GM18870 (cell line): ENCODE measurements at regions not wholly inside any gene's neighbourhood (a gene's known extent, or its start where the extent isn't known, plus 50 kb on each side); places are given as distances from the start of the nearest gene placed in this dataset.
"Not testable (repeated sequence)": the region's sequence is repeated elsewhere in the genome, so short reads cannot be mapped to it uniquely, and the experiment has no call there.

Experiments used
- ATAC-seq: cut with Tn5 transposase; IDR thresholded peaks from one replicate; pipeline ENCODE4 v1.9.1; 2021; ENCODE audit warnings: moderate library complexity; ENCODE audit not compliant: unreplicated experiment

DNA sequence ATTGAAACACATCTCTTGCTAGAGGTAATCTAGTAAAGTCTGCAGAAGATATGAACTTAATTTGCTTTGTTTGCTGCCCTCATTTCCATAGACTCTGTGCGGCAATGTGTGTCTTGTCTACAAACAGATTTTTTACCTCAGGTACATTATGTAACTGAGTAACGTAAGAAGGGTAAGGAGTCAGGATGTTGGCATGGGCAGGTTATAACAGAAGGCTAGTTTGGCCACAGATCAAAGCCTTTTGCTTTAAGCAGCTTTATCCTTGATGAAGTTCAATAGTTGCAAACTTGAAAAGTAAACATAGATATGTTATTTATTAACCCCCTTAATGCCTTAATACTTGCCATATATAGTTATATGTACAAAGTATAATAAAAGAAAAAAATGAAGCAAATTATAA, 391.6 kb upstream of the FKBP1C start:
- no peak for ATAC-seq

DNA sequence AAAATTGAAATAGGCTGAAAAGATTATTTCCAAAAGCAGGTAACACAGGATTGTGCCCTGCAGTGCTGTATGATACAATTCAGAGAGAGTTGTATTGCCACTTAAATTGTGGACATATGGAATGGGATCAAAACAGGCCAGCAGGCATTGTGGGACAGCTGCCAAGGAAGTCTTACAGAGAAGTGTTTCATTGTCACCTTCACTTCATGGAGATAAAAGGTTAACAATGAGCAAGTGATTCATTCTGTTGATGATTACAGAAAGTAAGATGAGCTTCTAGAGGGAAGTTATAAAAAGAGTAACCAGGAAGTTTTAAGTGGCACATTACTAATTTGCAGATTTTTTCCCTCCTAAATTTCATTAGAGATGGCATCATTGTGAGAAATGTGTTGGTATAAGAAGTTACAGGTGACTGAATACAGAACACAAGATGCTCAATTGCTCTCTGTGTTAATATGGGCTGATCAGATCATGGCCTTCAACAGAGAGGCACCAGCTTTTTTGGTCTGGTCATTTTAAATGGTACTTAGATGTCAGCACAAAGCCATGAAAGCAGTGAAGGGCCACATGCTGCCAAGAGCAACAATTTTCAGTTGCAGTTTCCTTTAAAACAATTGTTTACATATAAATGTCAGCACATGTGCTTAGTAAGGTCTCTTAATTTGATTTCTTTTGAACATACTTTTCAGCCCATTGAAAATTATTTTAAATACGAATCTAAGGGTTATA, 402.5 kb upstream of the FKBP1C start:
- ATAC-seq: no peak

DNA sequence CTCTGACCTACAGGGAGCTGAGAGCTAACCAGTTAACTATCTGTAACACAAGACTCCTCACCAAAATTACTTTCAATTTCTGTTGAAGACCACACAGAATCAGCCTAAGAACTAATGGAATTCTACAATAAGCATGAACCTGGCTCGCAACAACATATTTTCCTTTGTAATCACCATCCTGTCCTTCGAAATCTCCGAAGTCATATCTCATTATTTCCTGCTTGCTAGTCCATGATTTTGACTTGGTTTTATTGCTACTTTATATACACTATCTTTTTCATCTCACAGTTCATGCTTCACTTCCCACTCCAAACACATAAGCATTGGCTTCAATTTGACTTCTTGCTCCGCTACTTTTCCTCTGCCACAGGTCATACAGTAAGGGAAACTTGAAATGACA, 405.8 kb upstream of the FKBP1C start:
- no peak for ATAC-seq

DNA sequence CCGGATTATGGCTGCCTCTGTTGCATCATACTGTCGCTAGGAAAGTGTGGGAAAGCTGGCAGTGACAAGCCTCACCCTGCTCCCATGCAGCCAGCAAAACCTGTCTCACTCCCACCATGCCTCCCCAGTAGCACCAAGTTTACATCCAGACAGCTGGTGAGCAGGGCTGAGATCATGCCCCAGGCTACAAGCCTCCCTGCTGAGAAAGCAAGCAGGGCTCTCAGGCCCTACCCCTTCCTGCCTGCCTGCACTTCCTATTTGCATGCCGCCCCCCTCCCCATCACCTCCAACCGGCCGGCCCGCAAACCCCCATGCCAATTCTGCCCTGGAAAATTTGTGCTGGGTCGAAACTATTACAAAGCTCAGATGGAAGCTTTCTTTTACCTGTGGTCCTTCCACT, 408.2 kb upstream of the FKBP1C start:
- no peak for ATAC-seq

DNA sequence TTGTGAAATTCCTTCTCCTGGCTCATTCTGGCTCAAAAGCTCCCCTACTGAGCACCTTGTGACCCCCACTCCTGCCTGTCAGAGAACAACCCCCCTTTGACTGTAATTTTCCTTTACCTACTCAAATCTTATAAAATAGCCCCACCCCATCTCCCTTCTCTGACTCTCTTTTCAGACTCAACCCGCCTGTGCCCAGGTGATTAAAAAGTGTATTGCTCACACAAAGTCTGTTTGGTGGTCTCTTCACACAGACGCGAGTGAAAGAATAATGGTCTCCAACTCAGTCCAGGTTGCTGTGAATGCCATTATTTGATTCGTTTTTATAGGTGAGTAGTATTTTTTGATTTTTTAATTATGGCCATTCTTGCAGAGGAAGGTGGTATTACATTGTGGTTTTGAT, 414.1 kb upstream of the FKBP1C start:
- ATAC-seq: no peak

DNA sequence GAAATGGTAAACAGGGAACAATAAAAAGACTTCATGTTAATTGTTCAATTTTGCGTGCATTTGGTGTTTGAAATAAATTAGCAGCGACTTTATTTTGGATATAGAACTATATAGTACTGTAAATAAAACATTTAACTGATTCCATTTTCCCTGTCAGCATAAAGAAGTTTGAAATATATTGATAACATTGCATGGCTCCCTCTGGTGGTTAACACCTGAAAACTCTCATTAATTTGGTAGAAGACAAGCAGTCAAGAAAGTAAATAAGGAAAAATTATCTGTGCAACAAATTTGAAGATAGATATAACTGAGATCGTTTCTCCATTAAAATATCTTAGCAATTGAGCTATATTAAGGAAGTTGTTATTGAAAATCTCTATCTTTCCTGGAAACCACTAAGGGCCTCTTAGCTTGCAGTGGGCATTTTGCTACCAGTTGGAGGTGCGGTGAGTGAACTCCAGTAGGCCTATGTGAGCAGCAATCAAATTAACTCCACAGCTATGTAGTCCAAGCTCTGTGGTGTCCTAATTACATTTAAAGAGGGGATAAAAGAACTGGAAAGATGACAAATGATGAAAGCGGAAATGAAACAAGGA, 435.7 kb upstream of the FKBP1C start:
- ATAC-seq: peak; percentile 56

DNA sequence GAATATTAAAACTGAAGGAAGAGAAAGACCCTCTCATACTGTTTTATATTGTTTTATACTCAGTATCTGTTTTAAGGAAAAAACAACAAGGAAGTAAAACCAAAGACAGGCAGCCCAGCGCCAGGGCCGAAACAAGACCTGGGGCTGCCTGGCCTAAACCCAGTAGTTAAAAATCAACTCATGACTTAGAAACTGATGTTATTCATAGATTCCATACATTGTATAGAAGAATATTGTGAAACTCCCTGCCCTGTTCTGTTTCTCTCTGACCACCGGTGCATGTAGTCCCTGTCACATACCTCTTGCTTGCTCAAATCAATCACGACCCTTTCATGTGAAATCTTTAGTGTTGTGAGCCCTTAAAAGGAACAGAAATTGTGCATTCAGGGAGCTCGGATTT, 445.1 kb upstream of the FKBP1C start:
- not testable (repeated sequence) for ATAC-seq

DNA sequence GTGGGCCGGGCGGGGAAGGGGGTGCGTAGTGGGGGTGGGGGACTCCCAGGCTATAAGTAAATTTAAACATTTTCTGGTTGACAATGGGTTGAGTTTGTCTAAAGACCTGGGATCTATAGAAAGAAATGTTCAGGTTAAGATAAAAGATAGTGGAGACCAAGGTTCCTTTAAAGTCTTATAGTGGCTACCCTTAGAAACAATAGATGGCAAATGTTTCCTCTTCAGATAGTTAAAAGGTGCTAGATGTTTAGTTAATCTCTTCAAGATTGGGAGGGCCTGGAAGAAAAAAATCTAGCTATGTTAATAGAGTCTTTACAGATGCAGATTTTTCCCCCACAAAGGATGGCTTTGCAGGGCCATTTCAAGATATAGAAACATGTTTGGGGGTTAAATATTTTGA, 446.4 kb upstream of the FKBP1C start:
- no peak for ATAC-seq

DNA sequence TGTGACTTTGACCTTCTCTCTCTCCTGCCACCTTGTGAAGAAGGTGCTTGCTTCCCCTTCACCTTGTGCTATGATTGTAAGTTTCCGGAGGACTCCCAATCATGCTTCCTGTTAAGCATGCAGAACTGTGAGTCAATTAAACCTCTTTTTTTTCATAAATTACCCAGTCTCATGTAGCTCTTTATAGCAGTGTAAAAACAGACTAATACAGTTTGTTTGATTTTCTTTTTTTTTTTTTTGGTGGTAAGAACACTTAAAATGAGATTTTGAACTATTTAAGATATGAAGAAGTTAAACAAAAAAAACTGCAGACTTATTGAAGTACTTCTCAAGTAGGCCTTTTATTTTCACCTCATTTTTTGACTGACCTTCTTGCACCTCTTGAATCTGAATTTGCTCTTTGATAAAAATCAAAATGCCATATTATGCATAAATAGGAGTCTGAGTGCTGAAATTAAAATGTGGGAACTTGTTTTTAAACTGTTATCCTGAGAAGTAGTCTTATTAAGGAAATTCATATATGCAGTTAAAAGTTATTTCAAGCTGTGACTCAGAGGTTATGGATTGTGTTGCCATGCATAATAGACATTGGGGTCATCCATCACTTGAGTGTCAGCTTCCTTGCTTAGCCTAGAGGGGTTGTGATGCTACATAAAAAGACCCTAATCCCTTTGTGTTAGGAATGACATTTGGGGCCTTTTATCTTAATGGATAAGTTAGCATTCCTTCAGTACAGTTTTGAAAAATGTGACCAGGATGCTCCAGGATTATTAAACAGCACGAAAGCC, 447.9 kb upstream of the FKBP1C start:
- no peak for ATAC-seq

DNA sequence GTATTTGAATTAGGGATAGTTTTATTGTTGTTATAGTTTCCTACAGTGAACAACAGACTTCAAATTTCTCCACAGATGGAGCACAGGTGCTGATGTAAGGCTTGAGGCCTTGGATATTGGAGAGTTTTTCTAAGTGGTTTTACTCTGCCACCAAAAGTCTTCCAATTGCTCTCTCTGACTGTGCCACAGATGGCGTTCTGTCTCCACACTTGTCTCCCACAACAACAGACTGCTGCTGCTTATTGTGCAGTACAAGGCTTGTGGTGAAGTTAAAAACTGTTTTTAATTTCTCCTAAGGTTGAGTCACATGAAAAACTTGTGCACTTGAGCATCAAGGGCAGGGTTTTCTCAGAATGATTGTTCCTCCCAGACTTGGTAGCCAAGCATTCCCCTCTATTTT, 460.9 kb upstream of the KHDRBS2 start:
- ATAC-seq: no peak

DNA sequence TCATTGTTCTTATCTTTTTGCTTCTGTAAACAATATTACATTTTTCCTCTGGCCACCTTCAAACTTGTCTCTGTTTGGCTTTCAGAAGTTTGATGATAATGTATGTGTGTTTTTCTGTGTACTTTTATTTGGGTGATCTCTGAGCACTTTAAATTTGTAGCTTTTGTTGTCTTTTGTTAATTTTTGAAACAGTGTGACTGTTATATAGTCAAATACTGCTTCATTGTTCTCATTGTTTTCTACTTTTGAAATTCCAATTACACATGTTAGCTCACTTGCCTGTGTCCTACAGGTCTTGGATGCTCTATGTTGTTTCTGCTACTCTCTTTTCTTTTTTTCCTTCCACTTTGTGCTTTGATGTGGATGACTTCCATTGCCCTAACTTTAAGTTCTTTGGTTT, 460.1 kb upstream of the KHDRBS2 start:
- no peak for ATAC-seq

DNA sequence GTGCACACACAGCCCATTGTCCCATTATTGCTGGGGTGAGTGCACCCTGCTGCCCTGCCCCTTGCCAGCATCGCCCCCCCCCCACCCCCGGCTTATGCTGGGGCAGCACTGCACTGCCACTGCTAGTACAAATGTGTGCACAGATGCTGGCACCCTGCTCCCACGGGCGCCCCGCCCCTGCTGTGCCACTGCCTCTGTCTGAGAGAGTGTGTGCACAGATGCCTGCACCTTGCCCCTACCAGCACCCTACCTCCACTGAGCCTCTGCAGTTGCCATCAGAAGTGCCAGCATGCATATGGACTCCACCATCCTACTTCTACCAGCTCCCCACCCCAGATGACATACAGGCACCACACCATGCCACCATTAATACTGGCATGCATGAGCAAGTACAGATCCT, 454.6 kb upstream of the KHDRBS2 start:
- ATAC-seq: no peak

DNA sequence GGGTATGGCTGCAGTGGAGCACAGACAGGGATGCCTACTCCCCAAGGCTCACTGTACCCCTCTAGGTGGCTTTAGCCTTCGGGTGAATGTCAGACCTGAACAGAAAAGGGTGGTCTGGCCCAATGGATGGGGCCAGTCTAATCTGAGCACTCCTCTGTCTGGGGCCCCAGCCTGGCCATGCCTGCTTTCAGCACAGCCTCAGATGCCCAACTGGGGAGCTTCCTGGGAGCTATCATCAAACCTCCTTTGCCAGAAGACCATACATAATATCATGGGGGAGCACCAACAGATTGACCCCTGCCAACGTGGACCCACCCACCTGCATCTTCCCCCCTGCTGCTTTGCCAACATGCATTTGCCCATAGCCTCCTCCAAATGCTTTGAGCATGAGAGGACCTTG, 454.1 kb upstream of the KHDRBS2 start:
- ATAC-seq: no peak

DNA sequence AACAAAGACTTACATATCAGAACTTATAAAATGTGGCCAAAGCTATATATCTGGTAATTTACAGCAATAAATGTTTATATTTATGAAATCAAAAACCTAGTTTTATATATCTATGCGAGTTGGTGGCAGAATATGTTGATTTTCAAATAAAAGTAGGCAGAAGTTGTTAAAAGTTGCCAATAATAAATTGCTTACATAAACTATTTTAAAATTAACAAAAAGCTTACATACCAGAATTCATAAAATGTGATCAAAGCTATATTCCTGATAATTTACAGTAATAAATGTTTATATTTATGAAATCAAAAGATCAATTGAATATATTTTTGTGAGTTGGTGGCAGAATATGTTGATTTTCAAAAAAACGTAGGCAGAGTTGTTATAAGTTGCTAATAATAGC, 451.8 kb upstream of the KHDRBS2 start:
- ATAC-seq: no peak

DNA sequence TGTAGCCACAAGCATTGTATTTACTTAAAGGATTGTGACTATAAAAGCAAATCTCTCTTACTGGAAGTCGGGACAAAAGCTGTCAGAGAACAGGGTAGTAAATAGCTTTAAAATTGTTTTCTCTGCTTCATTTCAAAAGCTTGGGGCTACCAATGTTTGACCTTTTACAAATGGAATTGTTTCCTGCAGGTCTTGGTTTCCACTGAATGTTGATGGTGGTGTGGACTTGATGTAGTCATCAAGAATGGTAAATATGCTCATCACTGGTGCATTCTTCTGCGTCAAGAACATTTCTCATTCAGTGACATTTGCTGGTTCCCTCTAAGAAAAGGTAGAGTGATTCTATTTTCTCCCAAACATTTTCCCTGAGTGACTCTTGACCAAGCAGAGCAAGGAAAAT, 435.4 kb upstream of the KHDRBS2 start:
- ATAC-seq: no peak

DNA sequence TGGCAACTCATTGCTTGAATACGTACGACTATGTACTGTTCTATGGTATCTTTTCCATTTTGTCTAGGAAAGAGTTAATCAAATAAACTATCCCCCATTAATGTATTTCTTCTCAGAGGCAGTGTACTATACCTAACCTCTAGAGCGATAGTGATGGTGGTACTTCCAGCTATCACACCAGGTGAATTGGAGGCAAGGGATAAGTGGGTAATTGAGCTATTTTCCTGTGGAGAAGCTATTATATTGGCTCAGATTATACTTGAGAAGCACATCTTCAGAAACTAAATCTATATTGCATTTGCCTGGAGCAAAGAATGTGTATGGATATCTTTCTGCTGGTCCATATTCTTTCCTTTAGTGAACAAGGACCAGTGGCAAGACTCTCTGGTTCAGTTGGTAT, 430.7 kb upstream of the KHDRBS2 start:
- ATAC-seq: no peak

DNA sequence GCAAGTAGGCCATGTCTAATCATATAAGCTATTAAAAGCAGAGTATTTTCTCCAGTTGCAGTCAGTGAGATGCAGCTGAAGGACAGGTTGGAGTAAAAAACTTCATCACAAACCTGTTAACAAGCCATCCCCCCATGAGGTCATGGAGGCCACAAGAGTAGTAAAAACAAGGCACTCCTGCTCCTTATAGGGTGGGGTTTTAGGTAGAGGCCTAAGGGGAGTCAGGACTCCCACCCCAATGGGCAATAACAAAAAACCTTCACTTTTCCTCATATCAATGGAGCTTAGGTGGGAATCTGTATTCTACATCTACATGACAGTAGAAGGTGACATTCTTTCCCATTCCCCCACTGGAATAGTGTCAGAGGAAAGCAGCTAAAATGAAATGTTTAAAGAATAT, 428.1 kb upstream of the KHDRBS2 start:
- no peak for ATAC-seq

DNA sequence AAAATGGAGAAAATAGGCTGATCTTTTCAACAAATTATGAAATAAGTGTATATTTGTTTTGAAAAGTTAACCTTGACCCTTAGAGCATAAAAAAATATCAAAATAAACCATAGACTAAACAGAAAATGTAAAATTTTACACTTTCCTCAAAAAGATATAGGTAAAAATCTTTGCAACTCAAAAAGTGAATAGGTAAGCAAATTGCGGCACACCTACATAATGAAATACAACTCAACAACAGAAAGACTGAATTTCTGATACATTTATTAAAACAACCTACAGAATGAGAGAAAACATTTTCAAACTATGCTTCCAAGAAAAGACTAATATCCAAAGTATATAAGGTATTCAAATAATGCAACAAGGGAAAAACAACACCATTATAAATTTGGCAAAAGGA, 425.7 kb upstream of the KHDRBS2 start:
- ATAC-seq: no peak

DNA sequence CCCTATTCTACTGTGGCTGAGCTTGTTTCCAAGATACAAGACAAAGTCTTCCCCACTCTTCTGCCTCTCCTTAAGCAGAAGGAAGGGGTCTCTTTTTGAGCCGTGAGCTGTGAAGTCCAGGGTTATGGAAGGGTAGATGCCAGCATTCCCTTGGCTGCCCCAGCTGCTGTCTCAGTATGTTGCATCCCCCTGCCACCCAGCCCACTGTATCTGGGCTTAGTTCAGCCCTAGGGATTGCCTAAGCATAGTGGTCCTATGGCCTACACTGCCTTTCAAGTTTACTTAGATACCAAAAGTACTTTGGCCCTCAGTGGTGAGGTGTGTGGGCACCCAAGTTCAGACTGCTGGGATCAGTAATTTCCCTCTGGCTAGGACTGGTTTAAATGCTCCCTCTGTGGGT, 421.9 kb upstream of the KHDRBS2 start:
- no peak for ATAC-seq

DNA sequence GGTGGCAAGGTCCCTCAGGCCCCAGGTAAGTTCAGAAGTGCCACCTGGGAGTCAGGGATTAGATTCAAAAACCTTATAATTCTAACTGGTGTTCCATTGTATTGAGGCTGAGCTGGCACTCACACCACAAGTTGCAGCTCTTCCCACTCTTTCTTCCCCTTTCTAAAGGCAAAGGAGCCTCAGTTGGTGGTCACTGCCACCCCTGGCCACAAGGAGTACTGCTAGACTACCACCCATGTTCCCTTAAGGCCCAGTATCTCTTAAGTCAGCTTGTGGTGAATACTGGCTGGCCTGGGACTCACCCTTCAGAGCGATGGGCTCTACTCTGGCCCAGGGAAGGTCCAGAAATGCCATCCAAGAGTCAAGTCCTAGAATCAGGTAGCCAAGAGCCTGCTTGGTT, 421.1 kb upstream of the KHDRBS2 start:
- ATAC-seq: no peak

DNA sequence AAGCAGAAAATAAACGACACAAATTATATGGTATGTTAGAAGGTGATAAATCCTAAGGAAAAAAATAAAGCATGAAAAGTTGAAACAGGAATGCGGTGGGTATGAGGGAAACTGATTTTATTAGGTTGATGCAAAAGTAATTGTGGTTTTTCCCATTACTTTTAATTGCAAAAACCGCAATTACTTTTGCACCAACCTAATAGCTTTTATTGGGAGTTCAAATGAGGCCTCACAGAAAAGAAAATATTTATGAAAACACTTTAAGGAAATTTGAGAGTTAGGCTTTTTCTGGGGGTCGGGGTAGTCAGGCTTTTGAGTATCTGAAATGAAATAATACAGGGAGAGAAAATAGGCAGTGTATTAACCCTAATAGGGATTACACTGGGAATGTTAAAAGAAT, 397.0 kb upstream of the KHDRBS2 start:
- no peak for ATAC-seq

DNA sequence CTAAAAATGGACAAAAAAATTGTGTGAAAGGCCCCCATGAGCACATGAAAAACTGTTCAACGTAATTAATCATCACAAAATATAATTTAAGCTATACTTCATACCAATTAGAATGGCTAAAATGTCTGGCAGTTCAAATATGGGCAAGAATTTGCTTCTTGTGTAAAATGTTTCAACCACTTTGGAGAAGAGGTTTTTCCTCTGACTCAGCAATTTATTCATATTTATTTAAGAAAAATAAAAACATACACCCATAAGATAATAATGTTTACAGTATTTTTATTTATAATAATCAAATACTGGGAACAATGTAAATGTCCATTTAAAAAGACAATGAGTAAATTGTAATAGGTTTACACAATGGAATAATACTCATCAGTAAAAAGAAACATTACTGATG, 395.1 kb upstream of the KHDRBS2 start:
- ATAC-seq: no peak
